ENCODE measurements at regions not wholly inside any gene's neighbourhood (a gene's known extent, or its start where the extent isn't known, plus 50 kb on each side); places are given as distances from the start of the nearest gene placed in this dataset.

DNA sequence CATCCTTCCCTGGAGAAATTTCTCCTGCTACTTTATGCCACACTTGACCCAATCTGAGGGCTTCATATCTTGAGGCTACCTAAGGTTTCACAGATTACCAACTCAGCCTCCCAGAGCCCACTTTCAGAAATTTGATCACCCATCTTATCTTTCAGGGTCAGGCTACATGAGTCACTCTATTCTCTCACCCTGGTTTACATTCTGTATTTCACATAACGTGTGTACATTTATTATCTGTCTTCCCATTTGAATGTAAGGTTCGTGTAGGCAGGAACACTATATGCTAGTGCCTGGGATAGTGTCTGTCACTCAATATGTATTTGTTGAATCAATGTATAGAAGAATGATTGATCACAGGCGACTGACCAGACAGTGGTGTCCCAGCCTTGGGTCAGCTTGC, 124.8 kb downstream of the UBE2U start:
- intact Hi-C loops (cut with micrococcal nuclease), result no loop called here
- CTCF ChIA-PET, result interaction anchor here (0.5 to 0.6 kb wide), 3 partner anchors 768 to 1881 kb away, joined by 3 to 4 read pairs (median 4); no protein-coding TSS in a partner anchor

DNA sequence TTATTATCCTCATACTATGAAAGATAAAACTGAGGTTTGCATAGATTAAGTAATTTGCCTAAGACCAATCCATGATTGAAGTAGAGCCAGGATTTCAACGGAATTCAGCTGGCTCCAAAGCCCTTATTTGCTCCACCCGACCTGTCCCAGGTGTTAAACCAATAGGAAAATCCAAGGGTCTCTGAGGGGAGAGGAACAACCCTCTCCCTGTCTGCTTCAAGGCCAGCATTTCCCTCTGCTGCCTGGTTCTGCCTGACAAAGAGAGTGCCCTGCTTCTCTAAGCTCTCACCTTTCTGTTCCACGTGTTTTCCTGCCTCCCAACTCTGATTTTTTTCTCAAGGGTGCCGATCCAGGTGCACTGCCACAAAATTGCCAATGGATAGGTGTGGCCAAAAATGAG, 127.4 kb downstream of the UBE2U start:
- no peak overlapping the region for H3K4me3 Mint-ChIP-seq (ENCODE audit: unreplicated experiment)

More for the DNA sequence above, 124.8 kb downstream of the UBE2U start:
- Mint-ChIP-seq H3K27me3 (ENCODE audit: insufficient read depth, unreplicated experiment) (no peaks in the 10 kb centered on the region), H3K4me1 (ENCODE audit: insufficient read depth, unreplicated experiment) (no peaks in the 10 kb centered on the region), H3K36me3 (ENCODE audit: insufficient read depth, unreplicated experiment) (no peaks in the 10 kb centered on the region), H3K4me3 (ENCODE audit: unreplicated experiment) (no peak overlapping the region), H3K9me3 (ENCODE audit: unreplicated experiment) (no peaks in the 10 kb centered on the region), H3K27ac (ENCODE audit: low read depth, unreplicated experiment) (no peak overlapping the region)
- no peak for DNase-seq (ENCODE audit: unreplicated experiment)
- TF ChIP-seq, protein P1, sequence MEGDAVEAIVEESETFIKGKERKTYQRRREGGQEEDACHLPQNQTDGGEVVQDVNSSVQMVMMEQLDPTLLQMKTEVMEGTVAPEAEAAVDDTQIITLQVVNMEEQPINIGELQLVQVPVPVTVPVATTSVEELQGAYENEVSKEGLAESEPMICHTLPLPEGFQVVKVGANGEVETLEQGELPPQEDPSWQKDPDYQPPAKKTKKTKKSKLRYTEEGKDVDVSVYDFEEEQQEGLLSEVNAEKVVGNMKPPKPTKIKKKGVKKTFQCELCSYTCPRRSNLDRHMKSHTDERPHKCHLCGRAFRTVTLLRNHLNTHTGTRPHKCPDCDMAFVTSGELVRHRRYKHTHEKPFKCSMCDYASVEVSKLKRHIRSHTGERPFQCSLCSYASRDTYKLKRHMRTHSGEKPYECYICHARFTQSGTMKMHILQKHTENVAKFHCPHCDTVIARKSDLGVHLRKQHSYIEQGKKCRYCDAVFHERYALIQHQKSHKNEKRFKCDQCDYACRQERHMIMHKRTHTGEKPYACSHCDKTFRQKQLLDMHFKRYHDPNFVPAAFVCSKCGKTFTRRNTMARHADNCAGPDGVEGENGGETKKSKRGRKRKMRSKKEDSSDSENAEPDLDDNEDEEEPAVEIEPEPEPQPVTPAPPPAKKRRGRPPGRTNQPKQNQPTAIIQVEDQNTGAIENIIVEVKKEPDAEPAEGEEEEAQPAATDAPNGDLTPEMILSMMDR (IDR thresholded peaks at IDR 0.05; ENCODE audit: unreplicated experiment), result no peak
- POLR2A ChIA-PET, result no interaction called here
- no TSS peak for BruUV-seq (replicated peaks)

DNA sequence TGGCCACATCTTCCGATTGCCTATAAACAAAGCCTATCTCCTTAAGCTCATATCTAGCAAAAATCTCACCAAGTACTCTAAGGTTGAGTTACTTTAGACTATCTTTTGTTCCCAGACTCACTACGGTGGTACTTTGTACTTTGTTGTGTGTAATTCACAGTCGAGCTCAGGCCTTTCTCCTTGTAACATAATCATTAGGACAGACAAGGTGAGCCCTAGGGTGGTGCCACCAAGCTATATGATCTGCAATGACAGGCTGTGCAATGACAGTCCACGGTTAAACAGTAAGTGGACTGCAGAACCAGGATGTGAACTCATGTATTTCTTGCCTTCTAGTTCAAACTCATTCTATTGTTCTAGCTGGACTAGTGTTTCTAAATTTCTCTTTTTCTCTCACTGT, 132.2 kb downstream of the UBE2U start:
- Mint-ChIP-seq H3K27me3 (ENCODE audit: insufficient read depth, unreplicated experiment) (no peaks in the 10 kb centered on the region), H3K4me3 (ENCODE audit: unreplicated experiment) (no peak overlapping the region), H3K4me1 (ENCODE audit: insufficient read depth, unreplicated experiment) (no peaks in the 10 kb centered on the region), H3K27ac (ENCODE audit: low read depth, unreplicated experiment) (no peak overlapping the region), H3K9me3 (ENCODE audit: unreplicated experiment) (no peaks in the 10 kb centered on the region), H3K36me3 (ENCODE audit: insufficient read depth, unreplicated experiment) (no peaks in the 10 kb centered on the region)
- intact Hi-C loops (cut with micrococcal nuclease), result no loop called here
- ChIA-PET POLR2A (no interaction called here), CTCF (interaction anchor here (1.6 kb wide), 1 partner anchor 67 kb away, joined by 3 read pairs; no protein-coding TSS in a partner anchor)
- BruUV-seq (replicated peaks), result no TSS peak
- TF ChIP-seq, protein P1 (IDR thresholded peaks at IDR 0.05; ENCODE audit: unreplicated experiment), result no peak
- no peak for DNase-seq (ENCODE audit: unreplicated experiment)

More for the DNA sequence above, 127.4 kb downstream of the UBE2U start:
- ChIA-PET CTCF (no interaction called here), POLR2A (no interaction called here)
- Mint-ChIP-seq H3K36me3 (ENCODE audit: insufficient read depth, unreplicated experiment) (no peaks in the 10 kb centered on the region), H3K4me1 (ENCODE audit: insufficient read depth, unreplicated experiment) (no peaks in the 10 kb centered on the region), H3K27me3 (ENCODE audit: insufficient read depth, unreplicated experiment) (no peaks in the 10 kb centered on the region), H3K27ac (ENCODE audit: low read depth, unreplicated experiment) (no peak overlapping the region), H3K9me3 (ENCODE audit: unreplicated experiment) (no peaks in the 10 kb centered on the region)
- no TSS peak for BruUV-seq (replicated peaks)
- DNase-seq (ENCODE audit: unreplicated experiment), result no peak
- intact Hi-C loops (cut with micrococcal nuclease), result no loop called here
- TF ChIP-seq, protein P1 (IDR thresholded peaks at IDR 0.05; ENCODE audit: unreplicated experiment), result no peak

DNA sequence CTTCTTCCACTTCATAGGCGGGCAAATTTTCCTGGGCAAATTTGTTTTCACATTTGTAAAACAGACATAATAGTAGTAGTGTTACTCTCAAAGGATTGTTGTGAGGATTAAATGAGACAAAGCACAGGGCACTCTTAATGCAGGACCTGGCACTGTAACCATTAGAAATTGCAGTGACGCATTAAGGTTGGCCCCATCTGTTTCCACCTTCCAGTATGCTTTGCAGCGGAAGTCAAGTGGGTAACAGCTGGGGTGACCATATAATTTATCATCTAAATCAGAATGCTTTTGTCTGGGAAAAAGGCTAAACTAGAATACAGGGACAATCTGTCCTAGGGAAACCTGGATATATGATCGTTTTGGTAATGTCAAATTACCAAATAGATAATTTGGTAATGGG, 132.5 kb upstream of the CACHD1 start:
- no TSS peak for BruUV-seq (replicated peaks)
- H3K4me3 Mint-ChIP-seq (ENCODE audit: unreplicated experiment), result no peak overlapping the region
- CTCF ChIA-PET, result no interaction called here
- H3K4me1 Mint-ChIP-seq (ENCODE audit: insufficient read depth, unreplicated experiment), result peaks cover under 1% of the 10 kb centered on the region
- TF ChIP-seq, protein P1 (IDR thresholded peaks at IDR 0.05; ENCODE audit: unreplicated experiment), result no peak
- no peaks in the 10 kb centered on the region for H3K27me3 Mint-ChIP-seq (ENCODE audit: insufficient read depth, unreplicated experiment)
- no peak overlapping the region for H3K27ac Mint-ChIP-seq (ENCODE audit: low read depth, unreplicated experiment)
- POLR2A ChIA-PET, result no interaction called here
- intact Hi-C loops (cut with micrococcal nuclease), result no loop called here
- H3K36me3 Mint-ChIP-seq (ENCODE audit: insufficient read depth, unreplicated experiment), result no peaks in the 10 kb centered on the region
- DNase-seq (ENCODE audit: unreplicated experiment), result no peak
- H3K9me3 Mint-ChIP-seq (ENCODE audit: unreplicated experiment), result no peaks in the 10 kb centered on the region
